HCT116 (cell line): ENCODE measurements at regions not wholly inside any gene's neighbourhood (a gene's known extent, or its start where the extent isn't known, plus 50 kb on each side); places are given as distances from the start of the nearest gene placed in this dataset.

Experiments used
- ATAC-seq: fragments of 200-7000 bp; cut with Tn5 transposase; 2 replicates; pipeline ENCODE4 v1.9.1; 2020; ENCODE audit warnings: mild to moderate bottlenecking, moderate library complexity
- BruUV-seq: library from RNA; stranded (reverse); fragments of 400-500 nt; replicated peaks from 2 replicates; lab custom pipeline; 2021; lab: Mats Ljungman, UMichigan
- CTCF ChIA-PET: fragments of 300-600 bp; sonication (Branson Sonifier 250); formaldehyde crosslinking; loops from one replicate; lab custom pipeline; 2021; ENCODE audit warnings: antibody characterized with exemption; lab: Charles Lee
- POLR2A ChIA-PET: fragments of 300-600, 350-600 bp; sonication (Branson Sonifier 250); formaldehyde crosslinking; loops from one replicate; lab custom pipeline; 2021; ENCODE audit warnings: antibody characterized with exemption; lab: Charles Lee
- RAD21 ChIA-PET, 2 experiments: fragments of 300-600 bp; sonication (Branson Sonifier 250); formaldehyde crosslinking; loops; one replicate each; lab custom pipeline; 2023; ENCODE audit warnings: low total read pairs in 2 of 2; ENCODE audit not compliant: uncharacterized antibody in 2 of 2, unreplicated experiment in 2 of 2, low non-redundant PET in 1 of 2; lab: Charles Lee
- DNase-seq: peaks from one replicate; pipeline ENCODE4 v3.0.0-alpha.2; 2010; ENCODE audit warnings: low read depth, low spot score
- H2AFZ ChIP-seq: fragments of 200-600 bp; shearing (Covaris generic), sonication (generic); 2 replicates; pipeline ENCODE4 v1.6.1; 2017; ENCODE audit warnings: low read depth, mixed run types, mixed read lengths, antibody characterized with exemption, low read length; ENCODE audit not compliant: poor library complexity, severe bottlenecking
- H3K27ac ChIP-seq: 2 replicates; pipeline ENCODE4 v1.5.1; 2012; ENCODE audit warnings: low read depth, low read length
- H3K27me3 ChIP-seq: fragments of 200-600 bp; sonication (generic); 2 replicates; pipeline ENCODE4 v1.6.1; 2016; ENCODE audit warnings: mixed run types, low read length, mixed read lengths; ENCODE audit not compliant: insufficient read depth
- H3K36me3 ChIP-seq, 2 experiments: fragments of 200-500 bp in 1 of 2; fragments of 200-600 bp in 1 of 2; sonication (Bioruptor generic) in 1 of 2; sonication (generic) in 1 of 2; 2 replicates each; pipeline versions ENCODE4 v1.5.1 to v1.6.1; 2014 to 2016; ENCODE audit warnings: low read length in 2 of 2, inconsistent platforms in 1 of 2, mixed read lengths in 1 of 2, mixed run types in 1 of 2; ENCODE audit not compliant: insufficient read depth in 2 of 2, control insufficient read depth in 1 of 2
- H3K4me1 ChIP-seq, 2 experiments: fragments of 200-600 bp in 1 of 2; sonication (generic) in 1 of 2; 2 replicates each; pipeline versions ENCODE4 v1.5.1 to v1.6.1; 2012 to 2017; ENCODE audit warnings: low read length in 2 of 2, inconsistent platforms in 1 of 2, mild to moderate bottlenecking in 1 of 2, mixed read lengths in 1 of 2, mixed run types in 1 of 2, moderate library complexity in 1 of 2; ENCODE audit not compliant: insufficient read depth in 2 of 2, control insufficient read depth in 1 of 2
- H3K4me2 ChIP-seq: fragments of 200-600 bp; sonication (generic); 2 replicates; pipeline ENCODE4 v1.6.1; 2017; ENCODE audit warnings: mixed run types, low read length, mixed read lengths
- H3K4me3 ChIP-seq, 2 experiments: fragments of 200-600 bp in 1 of 2; sonication (generic) in 1 of 2; replicated peaks in 1 of 2; 2 replicates each; pipeline ENCODE4 v1.5.1; 2011 to 2016; ENCODE audit warnings: low read length in 2 of 2, control low read depth in 1 of 2, low read depth in 1 of 2, mild to moderate bottlenecking in 1 of 2, mixed read lengths in 1 of 2, mixed run types in 1 of 2
- H3K79me2 ChIP-seq: fragments of 200-600 bp; sonication (generic); 2 replicates; pipeline ENCODE4 v1.6.1; 2017; ENCODE audit warnings: mild to moderate bottlenecking, mixed run types, low read length, moderate library complexity, mixed read lengths; ENCODE audit not compliant: insufficient read depth
- H3K9ac ChIP-seq: fragments of 200-600 bp; sonication (generic); 2 replicates; pipeline ENCODE4 v1.6.1; 2016; ENCODE audit warnings: low read length, mixed read lengths
- H3K9me2 ChIP-seq: fragments of 200-600 bp; sonication (generic), shearing (Covaris generic); 2 replicates; pipeline ENCODE4 v1.6.1; 2017; ENCODE audit warnings: mixed run types, mild to moderate bottlenecking, moderate library complexity; ENCODE audit not compliant: insufficient read depth
- H3K9me3 ChIP-seq, 2 experiments: fragments of 200-500 bp in 1 of 2; fragments of 200-600 bp in 1 of 2; sonication (Bioruptor generic) in 1 of 2; sonication (generic) in 1 of 2; 2 replicates each; pipeline ENCODE4 v1.6.1; 2014 to 2017; ENCODE audit warnings: low read length in 2 of 2, mixed read lengths in 2 of 2, inconsistent platforms in 1 of 2, low read depth in 1 of 2, mild to moderate bottlenecking in 1 of 2, mixed run types in 1 of 2, moderate library complexity in 1 of 2; ENCODE audit not compliant: control insufficient read depth in 1 of 2, insufficient read depth in 1 of 2
- H4K20me1 ChIP-seq: fragments of 200-600 bp; sonication (generic), shearing (Covaris generic); 2 replicates; pipeline ENCODE4 v1.6.1; 2017; ENCODE audit warnings: mixed run types, mild to moderate bottlenecking, moderate library complexity; ENCODE audit not compliant: insufficient read depth
- EGR1 ChIP-seq: IDR thresholded peaks from 2 replicates; pipeline ENCODE4 v1.6.1; 2012; ENCODE audit warnings: low read depth
- EZH2phosphoT487 ChIP-seq: fragments of 200-600 bp; IDR thresholded peaks from 2 replicates; pipeline ENCODE4 v1.6.1; 2018; ENCODE audit warnings: antibody characterized with exemption, borderline replicate concordance
- intact Hi-C: fragments of 100-400 bp; cut with micrococcal nuclease; formaldehyde crosslinking; loops from 2 replicates; pipeline ENCODE4 v1.10.0; 2022
- TF ChIP-seq, protein P1 (sequence below), 3 experiments: fragments of 200-600 bp in 1 of 3; sonication (generic) in 1 of 3; IDR thresholded peaks in 2 of 3; conservative IDR thresholded peaks in 1 of 3; 2 replicates each; pipeline ENCODE4 v1.5.1; 2012 to 2017; ENCODE audit warnings: low read depth in 2 of 3, low read length in 2 of 3, antibody characterized with exemption in 1 of 3, borderline replicate concordance in 1 of 3, control low read depth in 1 of 3, mild to moderate bottlenecking in 1 of 3, mixed read lengths in 1 of 3, mixed run types in 1 of 3, moderate library complexity in 1 of 3; ENCODE audit not compliant: insufficient read depth in 1 of 3
- TF ChIP-seq, protein P2 (sequence below): IDR thresholded peaks from 2 replicates; pipeline ENCODE4 v1.6.1; 2012; ENCODE audit warnings: low read depth
- TF ChIP-seq, protein P3 (sequence below): IDR thresholded peaks from 2 replicates; pipeline ENCODE4 v1.6.1; 2012

DNA sequence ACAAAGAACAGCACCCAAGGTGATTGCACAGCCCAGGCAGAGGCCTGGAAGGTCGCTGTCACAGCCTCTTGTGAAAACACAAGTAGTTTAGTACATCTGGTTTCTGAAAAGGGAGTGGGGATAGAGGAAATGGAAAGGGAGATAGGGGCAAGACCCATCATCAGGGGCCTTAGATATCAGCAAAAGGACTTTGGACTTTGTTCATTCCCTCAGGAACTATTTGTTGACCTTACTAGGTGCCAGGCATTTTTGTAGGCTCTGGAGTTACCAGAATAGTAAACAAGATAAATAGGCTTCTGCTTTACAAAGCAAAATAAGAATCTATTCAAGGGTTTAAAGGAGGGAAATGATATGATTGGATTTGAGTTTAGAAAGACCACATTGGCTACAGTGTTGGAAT is 199.4 kb upstream of the CDKN3 start (continued):
- TF ChIP-seq, protein P1, sequence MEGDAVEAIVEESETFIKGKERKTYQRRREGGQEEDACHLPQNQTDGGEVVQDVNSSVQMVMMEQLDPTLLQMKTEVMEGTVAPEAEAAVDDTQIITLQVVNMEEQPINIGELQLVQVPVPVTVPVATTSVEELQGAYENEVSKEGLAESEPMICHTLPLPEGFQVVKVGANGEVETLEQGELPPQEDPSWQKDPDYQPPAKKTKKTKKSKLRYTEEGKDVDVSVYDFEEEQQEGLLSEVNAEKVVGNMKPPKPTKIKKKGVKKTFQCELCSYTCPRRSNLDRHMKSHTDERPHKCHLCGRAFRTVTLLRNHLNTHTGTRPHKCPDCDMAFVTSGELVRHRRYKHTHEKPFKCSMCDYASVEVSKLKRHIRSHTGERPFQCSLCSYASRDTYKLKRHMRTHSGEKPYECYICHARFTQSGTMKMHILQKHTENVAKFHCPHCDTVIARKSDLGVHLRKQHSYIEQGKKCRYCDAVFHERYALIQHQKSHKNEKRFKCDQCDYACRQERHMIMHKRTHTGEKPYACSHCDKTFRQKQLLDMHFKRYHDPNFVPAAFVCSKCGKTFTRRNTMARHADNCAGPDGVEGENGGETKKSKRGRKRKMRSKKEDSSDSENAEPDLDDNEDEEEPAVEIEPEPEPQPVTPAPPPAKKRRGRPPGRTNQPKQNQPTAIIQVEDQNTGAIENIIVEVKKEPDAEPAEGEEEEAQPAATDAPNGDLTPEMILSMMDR (IDR thresholded peaks at IDR 0.05 in 2 of 3, conservative IDR thresholded peaks at IDR 0.05 in 1 of 3; ENCODE audit: borderline replicate concordance in 1 of 3, insufficient read depth in 1 of 3, low read depth in 2 of 3, low read length in 2 of 3): no peak
- TF ChIP-seq EZH2phosphoT487: no peak

DNA sequence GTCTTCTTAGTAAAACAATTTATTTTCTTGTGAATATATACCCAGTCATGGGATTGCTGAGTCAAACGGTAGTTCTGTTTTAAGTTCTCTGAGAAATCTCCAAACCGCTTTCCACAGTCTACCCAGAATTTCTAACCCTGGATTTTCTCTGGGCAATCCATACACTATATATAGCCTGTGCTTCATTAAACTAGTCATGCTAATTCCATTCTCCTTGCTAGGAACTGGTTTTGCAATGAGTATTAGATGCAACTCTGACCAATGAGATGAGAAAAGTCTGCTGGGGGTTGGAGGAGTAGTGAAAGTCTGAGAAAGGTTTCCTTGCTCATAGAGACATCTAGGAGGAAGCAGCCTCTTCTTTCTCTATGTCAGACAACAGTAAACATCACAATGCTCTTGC is 196.1 kb upstream of the CDKN3 start:
- no peak overlapping the region for H3K9ac ChIP-seq
- H4K20me1 ChIP-seq: no peaks in the 10 kb centered on the region
- H3K9me2 ChIP-seq: no peaks in the 10 kb centered on the region
- no peaks in the 10 kb centered on the region for H3K4me1 ChIP-seq
- H3K4me2 ChIP-seq: no peak overlapping the region
- H3K9me3 ChIP-seq: no peaks in the 10 kb centered on the region
- H3K4me3 ChIP-seq: no peak overlapping the region
- TF ChIP-seq EGR1: no peak
- TF ChIP-seq, protein P2, sequence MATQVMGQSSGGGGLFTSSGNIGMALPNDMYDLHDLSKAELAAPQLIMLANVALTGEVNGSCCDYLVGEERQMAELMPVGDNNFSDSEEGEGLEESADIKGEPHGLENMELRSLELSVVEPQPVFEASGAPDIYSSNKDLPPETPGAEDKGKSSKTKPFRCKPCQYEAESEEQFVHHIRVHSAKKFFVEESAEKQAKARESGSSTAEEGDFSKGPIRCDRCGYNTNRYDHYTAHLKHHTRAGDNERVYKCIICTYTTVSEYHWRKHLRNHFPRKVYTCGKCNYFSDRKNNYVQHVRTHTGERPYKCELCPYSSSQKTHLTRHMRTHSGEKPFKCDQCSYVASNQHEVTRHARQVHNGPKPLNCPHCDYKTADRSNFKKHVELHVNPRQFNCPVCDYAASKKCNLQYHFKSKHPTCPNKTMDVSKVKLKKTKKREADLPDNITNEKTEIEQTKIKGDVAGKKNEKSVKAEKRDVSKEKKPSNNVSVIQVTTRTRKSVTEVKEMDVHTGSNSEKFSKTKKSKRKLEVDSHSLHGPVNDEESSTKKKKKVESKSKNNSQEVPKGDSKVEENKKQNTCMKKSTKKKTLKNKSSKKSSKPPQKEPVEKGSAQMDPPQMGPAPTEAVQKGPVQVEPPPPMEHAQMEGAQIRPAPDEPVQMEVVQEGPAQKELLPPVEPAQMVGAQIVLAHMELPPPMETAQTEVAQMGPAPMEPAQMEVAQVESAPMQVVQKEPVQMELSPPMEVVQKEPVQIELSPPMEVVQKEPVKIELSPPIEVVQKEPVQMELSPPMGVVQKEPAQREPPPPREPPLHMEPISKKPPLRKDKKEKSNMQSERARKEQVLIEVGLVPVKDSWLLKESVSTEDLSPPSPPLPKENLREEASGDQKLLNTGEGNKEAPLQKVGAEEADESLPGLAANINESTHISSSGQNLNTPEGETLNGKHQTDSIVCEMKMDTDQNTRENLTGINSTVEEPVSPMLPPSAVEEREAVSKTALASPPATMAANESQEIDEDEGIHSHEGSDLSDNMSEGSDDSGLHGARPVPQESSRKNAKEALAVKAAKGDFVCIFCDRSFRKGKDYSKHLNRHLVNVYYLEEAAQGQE: no peak
- TF ChIP-seq, protein P3, sequence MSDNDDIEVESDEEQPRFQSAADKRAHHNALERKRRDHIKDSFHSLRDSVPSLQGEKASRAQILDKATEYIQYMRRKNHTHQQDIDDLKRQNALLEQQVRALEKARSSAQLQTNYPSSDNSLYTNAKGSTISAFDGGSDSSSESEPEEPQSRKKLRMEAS: no peak
- ChIA-PET POLR2A (no interaction called here), RAD21 (no interaction called here), CTCF (no interaction called here)
- no peaks in the 10 kb centered on the region for H3K27me3 ChIP-seq
- no peak for ATAC-seq
- H3K36me3 ChIP-seq: no peaks in the 10 kb centered on the region
- H3K27ac ChIP-seq: no peak overlapping the region
- BruUV-seq: no TSS peak
- intact Hi-C loops: no loop called here
- no peak for DNase-seq
- no peaks in the 10 kb centered on the region for H3K79me2 ChIP-seq
- no peak overlapping the region for H2AFZ ChIP-seq
